ENCODE measurements at regions not wholly inside any gene's neighbourhood (a gene's known extent, or its start where the extent isn't known, plus 50 kb on each side); places are given as distances from the start of the nearest gene placed in this dataset.
"Not testable (repeated sequence)": the region's sequence is repeated elsewhere in the genome, so short reads cannot be mapped to it uniquely, and the experiment has no call there.

- H3K4me3 Mint-ChIP-seq: no peak overlapping the region
- no peaks in the 10 kb centered on the region for H3K9me3 Mint-ChIP-seq
- no peaks in the 10 kb centered on the region for H3K36me3 Mint-ChIP-seq (ENCODE audit: low read depth)
- peaks cover 9% of the 10 kb centered on the region for H3K4me1 Mint-ChIP-seq (ENCODE audit: low read depth)
- H3K27me3 Mint-ChIP-seq (ENCODE audit: insufficient read depth): peaks cover 6% of the 10 kb centered on the region
- no peak overlapping the region for H3K27ac Mint-ChIP-seq
- DNase-seq (ENCODE audit: low spot score): no peak
- intact Hi-C loops (cut with micrococcal nuclease): loop anchor here (10.0 kb wide), 1 partner anchor 1110 kb away; no protein-coding TSS in a partner anchor
Measured at GRCh38 chr11:114784891-114785290, 106.6 kb downstream of the NXPE2 start.

DNA sequence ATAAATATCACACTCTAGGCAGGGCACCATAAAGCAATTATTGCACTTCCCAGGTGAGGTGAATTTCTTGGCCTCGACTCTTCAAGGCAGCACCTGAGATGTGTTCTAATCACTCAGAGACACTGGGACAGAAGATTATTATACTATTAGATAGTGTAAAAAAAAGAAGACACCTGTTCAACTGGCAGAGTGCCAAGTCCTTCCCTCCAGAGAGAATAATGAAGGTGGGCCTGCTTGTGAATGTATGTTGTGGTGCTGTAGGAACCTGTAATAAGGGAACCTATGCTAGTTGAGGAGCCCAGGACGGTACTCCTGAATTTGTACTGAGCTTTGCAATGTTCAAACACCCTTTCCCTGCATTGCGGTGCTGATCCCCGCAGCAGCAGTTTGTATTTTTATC, 107.5 kb downstream of the NXPE2 start:
- Mint-ChIP-seq H3K4me1 (ENCODE audit: low read depth) (no peaks in the 10 kb centered on the region), H3K36me3 (ENCODE audit: low read depth) (no peaks in the 10 kb centered on the region), H3K4me3 (no peak overlapping the region), H3K27ac (no peak overlapping the region), H3K9me3 (no peaks in the 10 kb centered on the region), H3K27me3 (ENCODE audit: insufficient read depth) (peaks cover 4% of the 10 kb centered on the region)
- intact Hi-C loops (cut with micrococcal nuclease): loop anchor here (10.0 kb wide), 1 partner anchor 1109 kb away; no protein-coding TSS in a partner anchor
- DNase-seq (ENCODE audit: low spot score): no peak

GRCh38 chr11:114787126-114787525, 108.8 kb downstream of the NXPE2 start:
- Mint-ChIP-seq H3K9me3 (no peaks in the 10 kb centered on the region), H3K36me3 (ENCODE audit: low read depth) (no peaks in the 10 kb centered on the region), H3K4me3 (no peak overlapping the region), H3K4me1 (ENCODE audit: low read depth) (no peaks in the 10 kb centered on the region), H3K27me3 (ENCODE audit: insufficient read depth) (peaks cover 2% of the 10 kb centered on the region), H3K27ac (no peak overlapping the region)
- intact Hi-C loops (cut with micrococcal nuclease): loop anchor here (10.0 kb wide), 1 partner anchor 1108 kb away; no protein-coding TSS in a partner anchor
- DNase-seq (ENCODE audit: low spot score): no peak

DNA sequence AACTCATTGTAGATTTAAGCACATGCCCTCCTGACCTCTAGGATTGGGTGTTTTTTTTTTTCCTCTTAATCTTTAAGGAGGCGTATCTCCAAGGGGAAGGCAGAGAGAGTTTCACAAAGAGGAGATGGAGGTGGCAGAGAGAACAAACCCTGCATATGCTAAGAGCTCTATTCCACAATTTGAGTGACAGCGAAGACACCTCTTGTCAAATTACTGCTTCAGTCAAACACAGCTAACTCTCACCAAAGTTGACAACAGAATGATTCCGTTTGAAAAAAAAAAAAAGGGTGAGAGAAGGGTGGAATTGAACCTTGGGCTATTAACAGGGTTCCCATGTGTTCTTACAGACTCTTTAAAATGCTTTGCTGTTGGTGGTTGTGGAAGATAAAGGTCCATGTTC, 112.6 kb downstream of the NXPE2 start:
- no peak for DNase-seq (ENCODE audit: low spot score)
- peaks cover 2% of the 10 kb centered on the region for H3K27me3 Mint-ChIP-seq (ENCODE audit: insufficient read depth)
- no peak overlapping the region for H3K27ac Mint-ChIP-seq
- intact Hi-C loops (cut with micrococcal nuclease): no loop called here
- H3K4me3 Mint-ChIP-seq: no peak overlapping the region
- no peaks in the 10 kb centered on the region for H3K36me3 Mint-ChIP-seq (ENCODE audit: low read depth)
- no peaks in the 10 kb centered on the region for H3K9me3 Mint-ChIP-seq
- H3K4me1 Mint-ChIP-seq (ENCODE audit: low read depth): no peaks in the 10 kb centered on the region

- intact Hi-C loops (cut with micrococcal nuclease): no loop called here
- Mint-ChIP-seq H3K9me3 (no peaks in the 10 kb centered on the region), H3K27me3 (ENCODE audit: insufficient read depth) (peaks cover 3% of the 10 kb centered on the region), H3K36me3 (ENCODE audit: low read depth) (no peaks in the 10 kb centered on the region), H3K4me3 (no peak overlapping the region), H3K4me1 (ENCODE audit: low read depth) (no peaks in the 10 kb centered on the region), H3K27ac (no peak overlapping the region)
- DNase-seq (ENCODE audit: low spot score): no peak
Measured at GRCh38 chr11:114794048-114794684, 115.8 kb downstream of the NXPE2 start.

GRCh38 chr11:114796954-114797721, 118.8 kb downstream of the NXPE2 start:
- intact Hi-C loops (cut with micrococcal nuclease): no loop called here
- no peak for DNase-seq (ENCODE audit: low spot score)
- Mint-ChIP-seq H3K36me3 (ENCODE audit: low read depth) (no peaks in the 10 kb centered on the region), H3K4me1 (ENCODE audit: low read depth) (no peaks in the 10 kb centered on the region), H3K4me3 (no peak overlapping the region), H3K27ac (no peak overlapping the region), H3K27me3 (ENCODE audit: insufficient read depth) (peaks cover 5% of the 10 kb centered on the region), H3K9me3 (no peaks in the 10 kb centered on the region)

- DNase-seq (ENCODE audit: low spot score): no peak
- no peaks in the 10 kb centered on the region for H3K4me1 Mint-ChIP-seq (ENCODE audit: low read depth)
- H3K27ac Mint-ChIP-seq: no peak overlapping the region
- no peaks in the 10 kb centered on the region for H3K36me3 Mint-ChIP-seq (ENCODE audit: low read depth)
- peaks cover 5% of the 10 kb centered on the region for H3K27me3 Mint-ChIP-seq (ENCODE audit: insufficient read depth)
- intact Hi-C loops (cut with micrococcal nuclease): no loop called here
- H3K4me3 Mint-ChIP-seq: no peak overlapping the region
- no peaks in the 10 kb centered on the region for H3K9me3 Mint-ChIP-seq
Measured at GRCh38 chr11:114799476-114799875, 121.1 kb downstream of the NXPE2 start.

DNA sequence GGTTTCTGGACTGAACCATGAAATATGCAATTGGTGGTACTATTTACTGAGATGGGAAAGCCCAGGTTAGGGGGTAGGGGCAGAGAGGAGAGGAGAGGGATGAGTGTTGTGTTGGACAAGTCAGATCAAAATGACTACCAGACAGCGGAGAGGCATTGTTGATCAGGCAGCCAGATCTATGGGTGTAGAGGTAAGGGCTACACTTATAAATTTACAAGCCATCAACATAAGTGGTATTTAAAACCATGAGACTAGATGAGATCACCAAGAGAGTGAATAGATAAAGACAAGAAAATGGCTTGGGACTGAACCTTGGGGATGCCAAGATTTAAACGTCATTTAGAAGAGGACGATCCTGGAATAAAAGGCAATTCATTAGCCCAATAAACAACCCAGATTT, 123.4 kb downstream of the NXPE2 start:
- no peaks in the 10 kb centered on the region for H3K36me3 Mint-ChIP-seq (ENCODE audit: low read depth)
- intact Hi-C loops (cut with micrococcal nuclease): no loop called here
- H3K27ac Mint-ChIP-seq: no peak overlapping the region
- H3K27me3 Mint-ChIP-seq (ENCODE audit: insufficient read depth): peaks cover 5% of the 10 kb centered on the region
- H3K4me3 Mint-ChIP-seq: no peak overlapping the region
- H3K4me1 Mint-ChIP-seq (ENCODE audit: low read depth): no peaks in the 10 kb centered on the region
- no peaks in the 10 kb centered on the region for H3K9me3 Mint-ChIP-seq
- DNase-seq (ENCODE audit: low spot score): no peak

DNA sequence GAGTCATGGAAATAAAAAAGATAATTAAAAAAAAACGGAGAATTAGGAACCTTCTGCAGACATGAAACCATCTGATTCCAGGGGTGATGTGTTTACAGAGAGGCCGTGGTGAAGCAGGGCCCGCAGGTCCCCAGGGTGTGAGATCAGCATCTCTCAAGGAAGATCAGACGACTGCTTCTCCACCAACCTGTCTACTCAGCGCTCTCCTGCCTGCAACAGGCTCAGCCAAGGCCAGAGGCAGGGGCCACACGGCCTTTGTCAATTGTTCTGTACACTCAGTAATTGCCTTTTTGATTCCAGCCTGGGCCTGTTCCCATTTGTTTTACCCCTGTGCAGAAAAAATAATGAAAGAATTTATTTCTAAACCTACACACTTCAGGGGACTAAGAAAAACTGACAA, 124.6 kb downstream of the NXPE2 start:
- no peak overlapping the region for H3K27ac Mint-ChIP-seq
- no peak overlapping the region for H3K4me3 Mint-ChIP-seq
- no peaks in the 10 kb centered on the region for H3K9me3 Mint-ChIP-seq
- peaks cover 5% of the 10 kb centered on the region for H3K27me3 Mint-ChIP-seq (ENCODE audit: insufficient read depth)
- no peak for DNase-seq (ENCODE audit: low spot score)
- H3K4me1 Mint-ChIP-seq (ENCODE audit: low read depth): no peaks in the 10 kb centered on the region
- H3K36me3 Mint-ChIP-seq (ENCODE audit: low read depth): no peaks in the 10 kb centered on the region
- intact Hi-C loops (cut with micrococcal nuclease): no loop called here

DNA sequence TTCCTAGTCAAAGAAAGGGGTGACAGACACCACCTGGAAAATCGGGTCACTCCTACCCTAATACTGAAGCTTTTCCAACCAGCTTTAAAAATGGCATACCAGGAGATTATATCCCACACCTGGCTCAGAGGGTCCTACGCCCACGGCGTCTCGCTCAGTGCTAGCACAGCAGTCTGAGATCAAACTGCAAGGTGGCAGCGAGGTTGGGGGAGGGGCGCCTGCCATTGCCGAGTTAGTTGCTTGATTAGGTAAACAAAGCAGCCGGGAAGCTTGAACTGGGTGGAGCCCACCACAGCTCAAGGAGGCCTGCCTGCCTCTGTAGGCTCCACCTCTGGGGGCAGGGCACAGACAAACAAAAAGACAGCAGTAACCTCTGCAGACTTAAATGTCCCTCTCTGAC, 127.1 kb downstream of the NXPE2 start:
- not testable (repeated sequence) for H3K9me3 Mint-ChIP-seq; H3K4me1 Mint-ChIP-seq (ENCODE audit: low read depth)

GRCh38 chr11:114811971-114812370, 133.6 kb downstream of the NXPE2 start:
- no peak for DNase-seq (ENCODE audit: low spot score)
- intact Hi-C loops (cut with micrococcal nuclease): no loop called here
- Mint-ChIP-seq H3K4me1 (ENCODE audit: low read depth) (no peaks in the 10 kb centered on the region), H3K27ac (no peak overlapping the region), H3K4me3 (no peak overlapping the region), H3K9me3 (no peaks in the 10 kb centered on the region), H3K36me3 (ENCODE audit: low read depth) (no peaks in the 10 kb centered on the region), H3K27me3 (ENCODE audit: insufficient read depth) (no peaks in the 10 kb centered on the region)

More for the DNA sequence above, 127.1 kb downstream of the NXPE2 start:
- H3K27me3 Mint-ChIP-seq (ENCODE audit: insufficient read depth); H3K27ac Mint-ChIP-seq; intact Hi-C loops (cut with micrococcal nuclease); H3K36me3 Mint-ChIP-seq (ENCODE audit: low read depth); DNase-seq (ENCODE audit: low spot score); H3K4me3 Mint-ChIP-seq: not testable (repeated sequence)

DNA sequence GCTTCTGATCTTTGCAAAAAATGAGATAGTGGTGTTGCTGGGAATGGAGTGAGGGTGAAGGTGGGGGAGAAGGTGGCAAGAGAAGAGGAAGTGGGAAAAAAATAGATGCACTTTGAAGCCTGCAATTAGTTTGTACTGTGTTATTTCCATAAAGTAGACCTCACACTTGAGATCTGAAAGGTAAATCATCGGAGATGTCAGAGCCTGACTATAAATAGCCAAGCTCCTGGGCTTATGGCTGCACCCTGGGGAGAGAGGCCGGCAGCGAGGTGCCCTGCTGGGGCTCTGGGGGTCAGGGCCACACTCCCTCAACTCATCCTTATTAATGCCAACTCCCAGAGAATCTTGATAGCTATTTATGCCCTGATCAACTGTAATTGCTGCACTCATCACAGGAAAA, 134.4 kb downstream of the NXPE2 start:
- intact Hi-C loops (cut with micrococcal nuclease): no loop called here
- no peak for DNase-seq (ENCODE audit: low spot score)
- Mint-ChIP-seq H3K4me1 (ENCODE audit: low read depth) (no peaks in the 10 kb centered on the region), H3K27ac (no peak overlapping the region), H3K36me3 (ENCODE audit: low read depth) (no peaks in the 10 kb centered on the region), H3K27me3 (ENCODE audit: insufficient read depth) (no peaks in the 10 kb centered on the region), H3K9me3 (no peaks in the 10 kb centered on the region), H3K4me3 (no peak overlapping the region)

DNA sequence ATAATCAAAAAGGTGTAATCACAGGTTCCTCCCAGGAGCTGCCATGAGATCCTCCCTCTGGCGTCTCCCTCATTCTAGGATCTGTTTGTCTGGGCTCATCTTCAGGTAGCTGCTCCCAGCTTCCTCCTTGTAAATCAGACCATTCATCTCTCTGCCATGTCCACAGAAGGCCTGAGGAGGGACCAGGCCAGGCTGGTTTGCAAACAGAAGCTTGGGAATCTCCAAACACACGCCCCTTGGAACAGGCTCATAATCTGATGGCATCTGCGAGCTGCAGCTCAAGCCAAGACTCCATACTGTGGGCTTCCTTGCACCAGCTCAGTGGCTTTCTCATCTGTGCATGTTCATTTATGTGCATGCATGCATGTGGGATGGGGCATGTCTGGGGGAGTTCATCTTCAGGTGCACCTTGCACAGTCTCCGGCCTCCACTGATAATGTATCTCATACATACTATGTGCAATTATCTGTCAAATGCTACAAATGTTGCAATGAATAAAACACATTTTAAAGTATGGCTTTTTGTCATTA, 134.9 kb downstream of the NXPE2 start:
- no peak overlapping the region for H3K27ac Mint-ChIP-seq
- no peaks in the 10 kb centered on the region for H3K27me3 Mint-ChIP-seq (ENCODE audit: insufficient read depth)
- H3K9me3 Mint-ChIP-seq: no peaks in the 10 kb centered on the region
- no peak for DNase-seq (ENCODE audit: low spot score)
- no peaks in the 10 kb centered on the region for H3K4me1 Mint-ChIP-seq (ENCODE audit: low read depth)
- no peaks in the 10 kb centered on the region for H3K36me3 Mint-ChIP-seq (ENCODE audit: low read depth)
- intact Hi-C loops (cut with micrococcal nuclease): no loop called here
- no peak overlapping the region for H3K4me3 Mint-ChIP-seq

All from activated T-helper 1 cell treated with anti-CD3 and anti-CD28 coated beads, Interleukin-12 subunit alpha, Interleukin-12 subunit beta, Interleukin-2, Interleukin-4 antibody, amounts not matched to agents 30 ng/mL and 10 ng/mL and 1 ng/mL, durations not matched to agents 14 hours and 24 hours and 36 hours (primary cell).